ENCODE measurements at regions not wholly inside any gene's neighbourhood (a gene's known extent, or its start where the extent isn't known, plus 50 kb on each side); places are given as distances from the start of the nearest gene placed in this dataset.

DNA sequence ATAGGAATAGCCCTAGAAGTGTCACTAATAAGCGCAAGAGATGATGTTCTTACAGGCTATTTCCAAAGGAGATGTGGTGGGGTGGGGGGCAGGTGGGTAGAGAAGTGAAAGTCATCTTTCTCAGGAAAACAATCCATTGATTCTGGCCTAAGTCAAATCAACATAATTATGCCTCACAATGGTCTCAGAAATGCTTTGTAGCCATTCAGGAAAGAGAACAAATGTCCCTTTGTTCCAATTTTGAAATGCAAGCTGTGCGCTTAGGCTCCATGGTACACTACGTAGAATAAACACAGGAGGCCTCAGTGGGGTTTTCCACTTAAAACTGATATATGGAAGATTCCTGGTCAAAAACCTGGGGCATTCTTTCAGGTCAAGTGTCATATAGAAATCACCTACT is 529.9 kb upstream of the KLHL29 start:
- H3K4me1 ChIP-seq (ENCODE audit: control insufficient read depth, insufficient read depth, low read length): no peaks in the 10 kb centered on the region
- no peak overlapping the region for H3K4ac ChIP-seq (ENCODE audit: low read depth, low read length)
- H3K27ac ChIP-seq (ENCODE audit: insufficient read depth, low read length): no peak overlapping the region
- peaks cover 7% of the 10 kb centered on the region for H3K9me3 ChIP-seq (ENCODE audit: control insufficient read depth, insufficient read depth, low read length)
- H4K91ac ChIP-seq (ENCODE audit: insufficient read depth, low read depth, low read length): no peak overlapping the region
- DNase-seq (no peak), ATAC-seq (ENCODE audit: low read depth) (no peak)
- H3K23ac ChIP-seq (ENCODE audit: low read depth, low read length): no peak overlapping the region
- no peak overlapping the region for H2BK15ac ChIP-seq (ENCODE audit: low read depth, low read length)
- dilution Hi-C loops (cut with HindIII; ENCODE audit: low sequenced_read_pairs, unreplicated experiment) (no loop called here), in situ Hi-C loops (cut with MboI; ENCODE audit: low sequenced_read_pairs) (no loop called here), intact Hi-C loops (cut with micrococcal nuclease) (loop anchor here (5.0 kb wide), 1 partner anchor 1813 kb away; the partner anchor contains the start of gene APOB)
- no peak overlapping the region for H2AK9ac ChIP-seq (replicated peaks; ENCODE audit: low read depth, low read length, poor library complexity)
- H4K20me1 ChIP-seq (ENCODE audit: insufficient read depth, low read length): no peaks in the 10 kb centered on the region
- H3K36me3 ChIP-seq (ENCODE audit: control insufficient read depth, insufficient read depth, low read length): no peaks in the 10 kb centered on the region
- no peaks in the 10 kb centered on the region for H3K27me3 ChIP-seq (ENCODE audit: control insufficient read depth, insufficient read depth, low read length)
- H2AK5ac ChIP-seq (ENCODE audit: low read depth, low read length): no peak overlapping the region
- no peaks in the 10 kb centered on the region for H3K79me1 ChIP-seq (ENCODE audit: low read depth in 1 of 2, low read length in 2 of 2)
- H4K5ac ChIP-seq (ENCODE audit: low read depth, low read length): no peak overlapping the region
- H3K56ac ChIP-seq (ENCODE audit: extremely low read depth, insufficient read depth, low read length): no peak overlapping the region
- H3K4me3 ChIP-seq (ENCODE audit: insufficient read depth, low read depth, low read length): no peak overlapping the region
- H2BK20ac ChIP-seq (ENCODE audit: low read depth, low read length): no peak overlapping the region
- H2BK120ac ChIP-seq (ENCODE audit: low read depth, low read length): no peak overlapping the region
- no peak overlapping the region for H3K4me2 ChIP-seq (ENCODE audit: low read depth, low read length)
- no TSS peak for BruUV-seq (replicated peaks)
- H3K18ac ChIP-seq (ENCODE audit: low read depth, low read length): no peak overlapping the region
- POLR2A ChIA-PET (ENCODE audit: unreplicated experiment): no interaction called here
- no peak overlapping the region for H2AFZ ChIP-seq (replicated peaks; ENCODE audit: low read length, poor library complexity)
- TF ChIP-seq MAFK (IDR thresholded peaks at IDR 0.05; ENCODE audit: low read depth, low read length) (no peak), MXI1 (IDR thresholded peaks at IDR 0.05; ENCODE audit: borderline replicate concordance, low read depth, low read length) (no peak), POLR2A (IDR thresholded peaks at IDR 0.05; ENCODE audit: low read depth, low read length) (no peak), MAZ (IDR thresholded peaks at IDR 0.05; ENCODE audit: borderline replicate concordance, low read depth, low read length) (no peak), FOS (IDR thresholded peaks at IDR 0.05; ENCODE audit: low read depth, low read length) (no peak), NFE2L2 (IDR thresholded peaks at IDR 0.05; ENCODE audit: low read depth, low read length) (no peak), CEBPB (IDR thresholded peaks at IDR 0.05; ENCODE audit: low read depth, low read length) (no peak), CHD1 (IDR thresholded peaks at IDR 0.05; ENCODE audit: low read depth, low read length) (no peak)
- TF ChIP-seq, protein P1, sequence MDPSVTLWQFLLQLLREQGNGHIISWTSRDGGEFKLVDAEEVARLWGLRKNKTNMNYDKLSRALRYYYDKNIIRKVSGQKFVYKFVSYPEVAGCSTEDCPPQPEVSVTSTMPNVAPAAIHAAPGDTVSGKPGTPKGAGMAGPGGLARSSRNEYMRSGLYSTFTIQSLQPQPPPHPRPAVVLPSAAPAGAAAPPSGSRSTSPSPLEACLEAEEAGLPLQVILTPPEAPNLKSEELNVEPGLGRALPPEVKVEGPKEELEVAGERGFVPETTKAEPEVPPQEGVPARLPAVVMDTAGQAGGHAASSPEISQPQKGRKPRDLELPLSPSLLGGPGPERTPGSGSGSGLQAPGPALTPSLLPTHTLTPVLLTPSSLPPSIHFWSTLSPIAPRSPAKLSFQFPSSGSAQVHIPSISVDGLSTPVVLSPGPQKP (IDR thresholded peaks at IDR 0.05; ENCODE audit: borderline replicate concordance, low read depth, low read length): no peak
- TF ChIP-seq, protein P2, sequence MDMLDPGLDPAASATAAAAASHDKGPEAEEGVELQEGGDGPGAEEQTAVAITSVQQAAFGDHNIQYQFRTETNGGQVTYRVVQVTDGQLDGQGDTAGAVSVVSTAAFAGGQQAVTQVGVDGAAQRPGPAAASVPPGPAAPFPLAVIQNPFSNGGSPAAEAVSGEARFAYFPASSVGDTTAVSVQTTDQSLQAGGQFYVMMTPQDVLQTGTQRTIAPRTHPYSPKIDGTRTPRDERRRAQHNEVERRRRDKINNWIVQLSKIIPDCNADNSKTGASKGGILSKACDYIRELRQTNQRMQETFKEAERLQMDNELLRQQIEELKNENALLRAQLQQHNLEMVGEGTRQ (IDR thresholded peaks at IDR 0.05; ENCODE audit: low read depth, low read length): no peak
- no CpG with 5 or more reads among the region's 3 CpGs for WGBS, 2 experiments (ENCODE audit: extremely low coverage in 2 of 2, insufficient read length in 1 of 2)
- CTCF ChIA-PET: no interaction called here
- no peak overlapping the region for H3K14ac ChIP-seq (replicated peaks; ENCODE audit: low read depth, low read length)
- H2BK5ac ChIP-seq (ENCODE audit: low read depth, low read length, poor library complexity, severe bottlenecking): no peak overlapping the region
- no peaks in the 10 kb centered on the region for H3K9me1 ChIP-seq (ENCODE audit: insufficient read depth, low read length)
- no peak overlapping the region for H4K8ac ChIP-seq (ENCODE audit: low read depth in 2 of 2, low read length in 2 of 2)
- no peak overlapping the region for H3K9ac ChIP-seq (ENCODE audit: low read depth, low read length)

All from IMR-90 (cell line).